ENCODE measurements at regions not wholly inside any gene's neighbourhood (a gene's known extent, or its start where the extent isn't known, plus 50 kb on each side); places are given as distances from the start of the nearest gene placed in this dataset.

- TF ChIP-seq, protein P1, sequence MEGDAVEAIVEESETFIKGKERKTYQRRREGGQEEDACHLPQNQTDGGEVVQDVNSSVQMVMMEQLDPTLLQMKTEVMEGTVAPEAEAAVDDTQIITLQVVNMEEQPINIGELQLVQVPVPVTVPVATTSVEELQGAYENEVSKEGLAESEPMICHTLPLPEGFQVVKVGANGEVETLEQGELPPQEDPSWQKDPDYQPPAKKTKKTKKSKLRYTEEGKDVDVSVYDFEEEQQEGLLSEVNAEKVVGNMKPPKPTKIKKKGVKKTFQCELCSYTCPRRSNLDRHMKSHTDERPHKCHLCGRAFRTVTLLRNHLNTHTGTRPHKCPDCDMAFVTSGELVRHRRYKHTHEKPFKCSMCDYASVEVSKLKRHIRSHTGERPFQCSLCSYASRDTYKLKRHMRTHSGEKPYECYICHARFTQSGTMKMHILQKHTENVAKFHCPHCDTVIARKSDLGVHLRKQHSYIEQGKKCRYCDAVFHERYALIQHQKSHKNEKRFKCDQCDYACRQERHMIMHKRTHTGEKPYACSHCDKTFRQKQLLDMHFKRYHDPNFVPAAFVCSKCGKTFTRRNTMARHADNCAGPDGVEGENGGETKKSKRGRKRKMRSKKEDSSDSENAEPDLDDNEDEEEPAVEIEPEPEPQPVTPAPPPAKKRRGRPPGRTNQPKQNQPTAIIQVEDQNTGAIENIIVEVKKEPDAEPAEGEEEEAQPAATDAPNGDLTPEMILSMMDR (IDR thresholded peaks at IDR 0.05; ENCODE audit: poor library complexity) = no peak
- TF ChIP-seq EZH2phosphoT487 (IDR thresholded peaks at IDR 0.05; ENCODE audit: low read depth, severe bottlenecking, unreplicated experiment) = no peak
- TF ChIP-seq EZH2 (IDR thresholded peaks at IDR 0.05; ENCODE audit: borderline replicate concordance) = no peak
Observed at GRCh38 chr1:191025896-191026642, 548.4 kb upstream of the BRINP3 start.
